Astrocyte (in vitro differentiated cells and primary cell): ENCODE measurements at regions not wholly inside any gene's neighbourhood (a gene's known extent, or its start where the extent isn't known, plus 50 kb on each side); places are given as distances from the start of the nearest gene placed in this dataset.

Experiments
- EZH2 ChIP-seq: IDR thresholded peaks from 2 replicates; pipeline ENCODE4 v1.6.1; 2012; ENCODE audit warnings: mild to moderate bottlenecking, low read length, inconsistent platforms; ENCODE audit not compliant: insufficient read depth
- TF ChIP-seq, protein P1 (sequence below): IDR thresholded peaks from 2 replicates; pipeline ENCODE4 v1.5.1; 2011; ENCODE audit warnings: low read depth, mild to moderate bottlenecking, inconsistent platforms, low read length, moderate library complexity; ENCODE audit not compliant: insufficient read depth

DNA sequence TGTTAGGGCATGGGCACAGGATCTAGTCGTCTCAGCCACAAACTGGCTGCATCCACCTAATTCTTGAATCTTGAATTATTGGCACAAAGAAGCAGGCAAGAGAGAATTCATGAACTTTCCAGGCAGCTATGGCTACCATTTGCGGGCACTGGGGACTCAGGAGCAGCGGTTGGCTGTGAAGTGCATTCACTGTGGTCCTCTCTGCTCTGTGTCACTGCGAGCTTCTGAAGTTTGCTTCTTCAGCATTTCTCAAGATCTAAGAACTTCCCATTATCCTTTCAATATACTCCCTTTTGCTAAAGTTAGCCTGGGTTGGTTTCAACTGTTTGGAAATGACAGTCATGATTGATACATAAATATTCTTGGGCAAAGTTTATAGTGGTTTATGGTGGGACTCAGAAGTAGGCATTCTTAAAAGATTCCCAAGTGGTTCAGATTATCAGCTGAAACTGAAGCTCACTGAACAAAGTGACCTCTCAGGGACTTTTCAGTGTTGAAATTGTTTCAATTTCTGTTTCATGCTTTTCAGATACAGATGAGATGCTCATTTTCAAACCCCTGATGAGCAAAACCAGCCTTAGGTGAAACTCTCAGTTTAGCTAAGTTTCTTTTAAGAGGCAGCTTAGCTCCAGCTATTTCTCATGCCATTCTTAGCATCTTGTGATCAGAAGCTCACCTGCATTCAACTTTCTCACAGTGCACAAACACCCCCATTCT lies 1258.3 kb upstream of the GYPC start:
- TF ChIP-seq, protein P1, sequence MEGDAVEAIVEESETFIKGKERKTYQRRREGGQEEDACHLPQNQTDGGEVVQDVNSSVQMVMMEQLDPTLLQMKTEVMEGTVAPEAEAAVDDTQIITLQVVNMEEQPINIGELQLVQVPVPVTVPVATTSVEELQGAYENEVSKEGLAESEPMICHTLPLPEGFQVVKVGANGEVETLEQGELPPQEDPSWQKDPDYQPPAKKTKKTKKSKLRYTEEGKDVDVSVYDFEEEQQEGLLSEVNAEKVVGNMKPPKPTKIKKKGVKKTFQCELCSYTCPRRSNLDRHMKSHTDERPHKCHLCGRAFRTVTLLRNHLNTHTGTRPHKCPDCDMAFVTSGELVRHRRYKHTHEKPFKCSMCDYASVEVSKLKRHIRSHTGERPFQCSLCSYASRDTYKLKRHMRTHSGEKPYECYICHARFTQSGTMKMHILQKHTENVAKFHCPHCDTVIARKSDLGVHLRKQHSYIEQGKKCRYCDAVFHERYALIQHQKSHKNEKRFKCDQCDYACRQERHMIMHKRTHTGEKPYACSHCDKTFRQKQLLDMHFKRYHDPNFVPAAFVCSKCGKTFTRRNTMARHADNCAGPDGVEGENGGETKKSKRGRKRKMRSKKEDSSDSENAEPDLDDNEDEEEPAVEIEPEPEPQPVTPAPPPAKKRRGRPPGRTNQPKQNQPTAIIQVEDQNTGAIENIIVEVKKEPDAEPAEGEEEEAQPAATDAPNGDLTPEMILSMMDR, result no peak
- no peak for TF ChIP-seq EZH2
